IPS DF 4.7 (cell line): ENCODE measurements at regions not wholly inside any gene's neighbourhood (a gene's known extent, or its start where the extent isn't known, plus 50 kb on each side); places are given as distances from the start of the nearest gene placed in this dataset.
"Not testable (repeated sequence)": the region's sequence is repeated elsewhere in the genome, so short reads cannot be mapped to it uniquely, and the experiment has no call there.

Source experiments
- DNase-seq: peaks from one replicate; pipeline ENCODE4 v3.0.0-alpha.2; 2013; ENCODE audit warnings: low spot score; ENCODE audit errors: extremely low read depth

DNA sequence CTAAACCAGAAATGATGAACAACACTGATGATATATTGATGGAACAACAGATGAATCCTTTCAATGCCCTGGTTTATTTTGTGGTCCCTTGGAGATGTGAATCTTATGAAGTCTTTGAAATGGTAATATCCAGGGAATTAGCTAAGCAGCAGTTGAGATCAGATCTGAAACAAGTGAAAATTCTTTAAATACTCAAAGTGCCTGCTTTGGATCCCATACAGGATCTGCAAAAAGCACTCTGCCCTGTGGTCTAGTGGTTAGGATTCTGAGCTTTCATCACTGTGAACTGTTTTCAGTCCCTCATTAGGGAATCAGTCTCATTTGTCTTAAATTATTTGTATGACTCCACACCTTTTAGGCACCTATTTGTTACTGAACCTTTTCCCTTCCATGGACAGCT lies 211.3 kb upstream of the TGIF2LY start:
- not testable (repeated sequence) for DNase-seq

- not testable (repeated sequence) for DNase-seq
These were observed 210.4 kb upstream of the TGIF2LY start for GRCh38 chrY:3368459-3368858.

DNA sequence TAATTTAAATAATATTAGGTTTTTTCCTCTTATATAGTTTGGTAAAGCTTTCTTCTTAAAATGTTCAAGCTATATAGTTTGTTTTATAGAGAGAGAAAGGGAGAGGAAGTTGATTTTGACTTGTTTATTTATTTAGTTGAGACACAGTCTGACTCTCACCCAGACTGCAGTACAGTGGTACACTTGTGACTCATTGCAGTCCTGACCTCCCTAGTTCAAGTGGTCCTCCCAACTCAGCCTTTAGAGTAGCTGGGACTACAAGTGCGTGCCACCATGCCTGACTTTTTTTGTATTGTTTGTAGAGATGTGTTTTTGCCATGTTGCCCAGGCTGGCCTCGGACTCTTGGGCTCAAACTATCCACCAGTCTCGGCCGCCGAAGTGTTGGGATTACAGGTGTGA lies 187.4 kb upstream of the TGIF2LY start:
- DNase-seq: not testable (repeated sequence)

- not testable (repeated sequence) for DNase-seq
These were observed 174.6 kb upstream of the TGIF2LY start for GRCh38 chrY:3404241-3404640.

- not testable (repeated sequence) for DNase-seq
These were observed 173.3 kb upstream of the TGIF2LY start for GRCh38 chrY:3405585-3405984.

GRCh38 chrY:3406896-3407452 lies 171.9 kb upstream of the TGIF2LY start:
- DNase-seq: not testable (repeated sequence)

DNA sequence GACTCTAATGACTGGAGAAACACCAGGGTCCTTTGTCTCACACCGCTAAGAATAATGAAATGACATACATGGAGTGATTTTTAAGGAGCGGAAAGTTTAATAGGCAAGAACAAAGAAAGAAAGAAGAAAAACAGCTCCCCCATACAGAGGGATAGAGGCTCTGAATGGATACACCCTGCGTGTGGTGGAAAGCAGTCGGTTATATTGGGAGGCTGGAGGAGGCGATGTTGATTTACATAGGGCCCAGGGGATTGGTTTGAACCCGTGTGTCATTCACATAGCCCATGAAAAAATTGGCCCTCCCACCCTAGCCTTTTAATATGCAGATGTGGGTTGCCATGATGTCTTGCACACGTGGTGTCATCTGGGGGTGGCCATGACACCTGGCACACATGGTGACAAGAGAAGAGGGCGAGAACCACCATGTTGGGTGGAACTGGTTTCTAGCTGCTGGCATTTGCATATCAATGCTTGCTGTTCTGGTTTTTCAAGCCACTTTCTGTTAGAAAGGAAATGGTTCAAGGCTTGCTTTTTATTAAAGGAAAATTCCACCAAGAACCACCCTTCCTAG lies 168.5 kb upstream of the TGIF2LY start:
- DNase-seq: not testable (repeated sequence)
